ENCODE measurements at regions not wholly inside any gene's neighbourhood (a gene's known extent, or its start where the extent isn't known, plus 50 kb on each side); places are given as distances from the start of the nearest gene placed in this dataset.
A peak's percentile ranks its signal among the peaks of the same experiment; 100 is the strongest.

- no peaks in the 10 kb centered on the region for H3K4me1 Mint-ChIP-seq (ENCODE audit: unreplicated experiment)
- no peak for DNase-seq (ENCODE audit: low spot score)
- no peak overlapping the region for H3K4me3 Mint-ChIP-seq (ENCODE audit: unreplicated experiment)
- H3K36me3 Mint-ChIP-seq (ENCODE audit: low read depth, unreplicated experiment), result no peaks in the 10 kb centered on the region
- TF ChIP-seq CTCF (IDR thresholded peaks at IDR 0.05; ENCODE audit: unreplicated experiment), result no peak
- H3K9me3 Mint-ChIP-seq (ENCODE audit: unreplicated experiment), result no peaks in the 10 kb centered on the region
- no peak overlapping the region for H3K27ac Mint-ChIP-seq (ENCODE audit: unreplicated experiment)
- H3K27me3 Mint-ChIP-seq (ENCODE audit: unreplicated experiment), result no peaks in the 10 kb centered on the region
Observed at GRCh38 chr17:53948323-53948722, 125.6 kb downstream of the KIF2B start.

GRCh38 chr17:53949473-53950090, 126.9 kb downstream of the KIF2B start:
- Mint-ChIP-seq H3K36me3 (ENCODE audit: low read depth, unreplicated experiment) (no peaks in the 10 kb centered on the region), H3K27ac (ENCODE audit: unreplicated experiment) (no peak overlapping the region), H3K9me3 (ENCODE audit: unreplicated experiment) (no peaks in the 10 kb centered on the region), H3K4me1 (ENCODE audit: unreplicated experiment) (no peaks in the 10 kb centered on the region), H3K27me3 (ENCODE audit: unreplicated experiment) (no peaks in the 10 kb centered on the region), H3K4me3 (ENCODE audit: unreplicated experiment) (no peak overlapping the region)
- DNase-seq (ENCODE audit: low spot score), result no peak
- TF ChIP-seq CTCF (IDR thresholded peaks at IDR 0.05; ENCODE audit: unreplicated experiment), result no peak

GRCh38 chr17:53950207-53950857, 127.6 kb downstream of the KIF2B start:
- H3K9me3 Mint-ChIP-seq (ENCODE audit: unreplicated experiment), result no peaks in the 10 kb centered on the region
- peaks cover 2% of the 10 kb centered on the region for H3K36me3 Mint-ChIP-seq (ENCODE audit: low read depth, unreplicated experiment)
- no peaks in the 10 kb centered on the region for H3K4me1 Mint-ChIP-seq (ENCODE audit: unreplicated experiment)
- TF ChIP-seq CTCF (IDR thresholded peaks at IDR 0.05; ENCODE audit: unreplicated experiment), result peak; percentile 30
- no peak overlapping the region for H3K4me3 Mint-ChIP-seq (ENCODE audit: unreplicated experiment)
- H3K27ac Mint-ChIP-seq (ENCODE audit: unreplicated experiment), result no peak overlapping the region
- H3K27me3 Mint-ChIP-seq (ENCODE audit: unreplicated experiment), result no peaks in the 10 kb centered on the region
- peak; percentile 27 for DNase-seq (ENCODE audit: low spot score)

GRCh38 chr17:53950858-53951250, 128.1 kb downstream of the KIF2B start:
- no peak for DNase-seq (ENCODE audit: low spot score)
- H3K9me3 Mint-ChIP-seq (ENCODE audit: unreplicated experiment), result no peaks in the 10 kb centered on the region
- no peaks in the 10 kb centered on the region for H3K4me1 Mint-ChIP-seq (ENCODE audit: unreplicated experiment)
- H3K4me3 Mint-ChIP-seq (ENCODE audit: unreplicated experiment), result no peak overlapping the region
- TF ChIP-seq CTCF (IDR thresholded peaks at IDR 0.05; ENCODE audit: unreplicated experiment), result no peak
- peaks cover 6% of the 10 kb centered on the region for H3K36me3 Mint-ChIP-seq (ENCODE audit: low read depth, unreplicated experiment)
- no peaks in the 10 kb centered on the region for H3K27me3 Mint-ChIP-seq (ENCODE audit: unreplicated experiment)
- no peak overlapping the region for H3K27ac Mint-ChIP-seq (ENCODE audit: unreplicated experiment)

- no peak overlapping the region for H3K27ac Mint-ChIP-seq (ENCODE audit: unreplicated experiment)
- TF ChIP-seq CTCF (IDR thresholded peaks at IDR 0.05; ENCODE audit: unreplicated experiment), result no peak
- DNase-seq (ENCODE audit: low spot score), result no peak
Observed at GRCh38 chr17:53971361-53971760, 148.6 kb downstream of the KIF2B start.

More at GRCh38 chr17:53971361-53971760, 148.6 kb downstream of the KIF2B start:
- no peaks in the 10 kb centered on the region for H3K27me3 Mint-ChIP-seq (ENCODE audit: unreplicated experiment)
- no peaks in the 10 kb centered on the region for H3K4me1 Mint-ChIP-seq (ENCODE audit: unreplicated experiment)
- no peak overlapping the region for H3K4me3 Mint-ChIP-seq (ENCODE audit: unreplicated experiment)
- H3K9me3 Mint-ChIP-seq (ENCODE audit: unreplicated experiment), result no peaks in the 10 kb centered on the region
- H3K36me3 Mint-ChIP-seq (ENCODE audit: low read depth, unreplicated experiment), result no peaks in the 10 kb centered on the region

Data from endothelial cell (in vitro differentiated cells).